Testis (tissue), 2 donors: ENCODE measurements at regions not wholly inside any gene's neighbourhood (a gene's known extent, or its start where the extent isn't known, plus 50 kb on each side); places are given as distances from the start of the nearest gene placed in this dataset.

ENCODE experiments used
- CTCF ChIP-seq, 3 experiments: fragments of 450-650 bp in 2 of 3; fragments of 200-600 bp in 1 of 3; sonication (generic) in 1 of 3; IDR thresholded peaks; one replicate each; pipeline ENCODE4 v1.5.1; 2016 to 2019; ENCODE audit warnings: antibody characterized with exemption in 3 of 3, mild to moderate bottlenecking in 2 of 3, moderate library complexity in 1 of 3
- POLR2A ChIP-seq: fragments of 450-650 bp; IDR thresholded peaks from one replicate; pipeline ENCODE4 v1.6.1; 2017; ENCODE audit warnings: antibody characterized with exemption, mild to moderate bottlenecking, moderate library complexity

GRCh38 chr20:12243327-12243726, 325.6 kb downstream of the BTBD3 start:
- TF ChIP-seq POLR2A (no peak), CTCF (IDR thresholded peaks at IDR 0.05) (no peak)
